H9 (cell line): ENCODE measurements at regions not wholly inside any gene's neighbourhood (a gene's known extent, or its start where the extent isn't known, plus 50 kb on each side); places are given as distances from the start of the nearest gene placed in this dataset.

Experiments
- DNase-seq: peaks from one replicate; pipeline ENCODE4 v3.0.0-alpha.2; 2017
- H2AFZ ChIP-seq: one replicate; pipeline ENCODE4 v1.6.1; 2013; ENCODE audit warnings: mild to moderate bottlenecking, low read length, control low read depth, moderate library complexity
- H2AK5ac ChIP-seq: 2 replicates; pipeline ENCODE4 v1.6.1; 2013; ENCODE audit warnings: low read length, control low read depth, mixed read lengths; ENCODE audit not compliant: insufficient read length
- H2BK120ac ChIP-seq: one replicate; pipeline ENCODE4 v1.6.1; 2013; ENCODE audit warnings: low read depth, mild to moderate bottlenecking, low read length, control low read depth, inconsistent platforms; ENCODE audit not compliant: poor library complexity, severe bottlenecking
- H2BK12ac ChIP-seq: 2 replicates; pipeline ENCODE4 v1.6.1; 2013; ENCODE audit warnings: low read length, control low read depth, mixed read lengths, low read depth; ENCODE audit not compliant: insufficient read length
- H2BK15ac ChIP-seq: 2 replicates; pipeline ENCODE4 v1.6.1; 2013; ENCODE audit warnings: low read depth, low read length, control low read depth
- H2BK20ac ChIP-seq: one replicate; pipeline ENCODE4 v1.6.1; 2013; ENCODE audit warnings: low read depth, mild to moderate bottlenecking, low read length, control low read depth, inconsistent platforms; ENCODE audit not compliant: poor library complexity, severe bottlenecking
- H2BK5ac ChIP-seq: 2 replicates; pipeline ENCODE4 v1.6.1; 2013; ENCODE audit warnings: low read length, control low read depth, mixed read lengths; ENCODE audit not compliant: insufficient read length
- H3K14ac ChIP-seq: 2 replicates; pipeline ENCODE4 v1.6.1; 2013; ENCODE audit warnings: low read length, control low read depth; ENCODE audit not compliant: insufficient read depth
- H3K18ac ChIP-seq: 2 replicates; pipeline ENCODE4 v1.6.1; 2013; ENCODE audit warnings: low read depth, mild to moderate bottlenecking, mixed read lengths, low read length, control low read depth; ENCODE audit not compliant: insufficient read length
- H3K23ac ChIP-seq: 2 replicates; pipeline ENCODE4 v1.6.1; 2013; ENCODE audit warnings: low read length, control low read depth, mixed read lengths, low read depth; ENCODE audit not compliant: insufficient read length
- H3K23me2 ChIP-seq: 2 replicates; pipeline ENCODE4 v1.6.1; 2013; ENCODE audit warnings: low read depth, mild to moderate bottlenecking, mixed read lengths, low read length, control low read depth; ENCODE audit not compliant: insufficient read length, poor library complexity, severe bottlenecking
- H3K27ac ChIP-seq: 2 replicates; pipeline ENCODE4 v1.5.1; 2013; ENCODE audit warnings: low read length, control low read depth, mixed read lengths, low read depth; ENCODE audit not compliant: insufficient read length
- H3K27me3 ChIP-seq: 2 replicates; pipeline ENCODE4 v1.6.1; 2013; ENCODE audit warnings: low read length, control low read depth, inconsistent platforms; ENCODE audit not compliant: insufficient read depth
- H3K4ac ChIP-seq: 2 replicates; pipeline ENCODE4 v1.6.1; 2013; ENCODE audit warnings: low read depth, mild to moderate bottlenecking, control low read depth, inconsistent platforms, low read length, moderate library complexity
- H3K4me1 ChIP-seq: 2 replicates; pipeline ENCODE4 v1.6.1; 2013; ENCODE audit warnings: low read length, control low read depth, inconsistent platforms; ENCODE audit not compliant: insufficient read depth
- H3K4me2 ChIP-seq: 2 replicates; pipeline ENCODE4 v1.6.1; 2013; ENCODE audit warnings: low read length, control low read depth, mixed read lengths; ENCODE audit not compliant: insufficient read length, insufficient read depth
- H3K56ac ChIP-seq: 2 replicates; pipeline ENCODE4 v1.6.1; 2013; ENCODE audit warnings: low read depth, mild to moderate bottlenecking, mixed read lengths, low read length, control low read depth; ENCODE audit not compliant: insufficient read length
- H3K79me1 ChIP-seq: 2 replicates; pipeline ENCODE4 v1.6.1; 2013; ENCODE audit warnings: low read depth, mild to moderate bottlenecking, moderate library complexity, low read length, control low read depth, inconsistent platforms; ENCODE audit not compliant: insufficient read depth, poor library complexity, severe bottlenecking
- H3K79me2 ChIP-seq: 2 replicates; pipeline ENCODE4 v1.6.1; 2013; ENCODE audit warnings: low read length, control low read depth, inconsistent platforms; ENCODE audit not compliant: insufficient read depth
- H3K9ac ChIP-seq: 2 replicates; pipeline ENCODE4 v1.6.1; 2013; ENCODE audit warnings: low read length, control low read depth, mixed read lengths; ENCODE audit not compliant: insufficient read length; ENCODE audit errors: extremely low read depth
- H3K9me3 ChIP-seq: one replicate; pipeline ENCODE4 v1.6.1; 2013; ENCODE audit warnings: low read depth, low read length, inconsistent platforms; ENCODE audit not compliant: control insufficient read depth
- H3T11ph ChIP-seq: one replicate; pipeline ENCODE4 v1.6.1; 2013; ENCODE audit warnings: mild to moderate bottlenecking, low read length, control low read depth, inconsistent platforms
- H4K20me1 ChIP-seq: one replicate; pipeline ENCODE4 v1.6.1; 2013; ENCODE audit not compliant: control insufficient read depth, insufficient read length, insufficient read depth
- H4K5ac ChIP-seq: 2 replicates; pipeline ENCODE4 v1.6.1; 2013; ENCODE audit warnings: low read depth, mild to moderate bottlenecking, mixed read lengths, low read length, control low read depth; ENCODE audit not compliant: insufficient read length
- H4K8ac ChIP-seq: replicated peaks from 2 replicates; pipeline ENCODE4 v1.6.1; 2013; ENCODE audit warnings: low read length, control low read depth, mixed read lengths, low read depth; ENCODE audit not compliant: insufficient read length
- H4K91ac ChIP-seq: 2 replicates; pipeline ENCODE4 v1.6.1; 2013; ENCODE audit warnings: low read depth, mild to moderate bottlenecking, moderate library complexity, mixed read lengths, low read length, control low read depth; ENCODE audit not compliant: insufficient read length
- H3K27ac Mint-ChIP-seq, 3 experiments: 2 replicates in 2 of 3; 3 replicates in 1 of 3; pipeline ENCODE4 v1.8.0; 2020 to 2021; ENCODE audit warnings: mixed read lengths in 3 of 3, mild to moderate bottlenecking in 1 of 3, moderate library complexity in 1 of 3
- H3K27me3 Mint-ChIP-seq: 2 replicates; pipeline ENCODE4 v1.8.0; 2021; ENCODE audit warnings: low read depth, mild to moderate bottlenecking, moderate library complexity, mixed read lengths
- H3K36me3 Mint-ChIP-seq, 3 experiments: 2 replicates in 2 of 3; 3 replicates in 1 of 3; pipeline ENCODE4 v1.8.0; 2020 to 2021; ENCODE audit warnings: low read depth in 3 of 3, mixed read lengths in 3 of 3; ENCODE audit not compliant: insufficient read depth in 1 of 3
- H3K4me1 Mint-ChIP-seq, 2 experiments: 2 replicates each; pipeline ENCODE4 v1.8.0; 2020; ENCODE audit warnings: mixed read lengths in 2 of 2
- H3K4me3 Mint-ChIP-seq, 2 experiments: 2 replicates in 1 of 2; 3 replicates in 1 of 2; pipeline ENCODE4 v1.8.0; 2020 to 2021; ENCODE audit warnings: mild to moderate bottlenecking in 2 of 2, mixed read lengths in 2 of 2, moderate library complexity in 1 of 2
- H3K9me3 Mint-ChIP-seq, 2 experiments: 2 replicates in 1 of 2; 3 replicates in 1 of 2; pipeline ENCODE4 v1.8.0; 2020; ENCODE audit warnings: mild to moderate bottlenecking in 2 of 2, mixed read lengths in 2 of 2, moderate library complexity in 1 of 2
- CTCF ChIP-seq: fragments of 200-600 bp; sonication (generic); conservative IDR thresholded peaks from 3 replicates; pipeline ENCODE4 v1.8.0; 2021; ENCODE audit warnings: antibody characterized with exemption, mild to moderate bottlenecking
- WGBS: extraction: QIAGEN DNeasy Blood & Tissue Kit; methylation state at CpG from one replicate; pipeline ENCODE4 v1.1.7; 2013; ENCODE audit warnings: missing lambda C conversion rate, low lambda C conversion rate, mixed read lengths; ENCODE audit not compliant: insufficient read length; ENCODE audit errors: extremely low coverage; 5-methylcytosine and 5-hydroxymethylcytosine counted together

- no peaks in the 10 kb centered on the region for H3K4me1 ChIP-seq
- no peak overlapping the region for H4K91ac ChIP-seq
- no peaks in the 10 kb centered on the region for H4K20me1 ChIP-seq
- no peaks in the 10 kb centered on the region for H3K79me2 ChIP-seq
- H3K79me1 ChIP-seq: no peaks in the 10 kb centered on the region
- Mint-ChIP-seq H3K36me3 (no peaks in the 10 kb centered on the region), H3K27ac (no peak overlapping the region), H3K9me3 (no peaks in the 10 kb centered on the region), H3K27me3 (peaks cover 20% of the 10 kb centered on the region), H3K4me3 (no peak overlapping the region), H3K4me1 (no peaks in the 10 kb centered on the region)
- H3K4me2 ChIP-seq: no peak overlapping the region
- no peak overlapping the region for H3K9ac ChIP-seq
- H3K27ac ChIP-seq: no peak overlapping the region
- no peak overlapping the region for H2BK20ac ChIP-seq
- H4K8ac ChIP-seq: no peak overlapping the region
- H4K5ac ChIP-seq: no peak overlapping the region
- no peak for TF ChIP-seq CTCF
- no peak for DNase-seq
- H2BK15ac ChIP-seq: no peak overlapping the region
- H3K23me2 ChIP-seq: no peaks in the 10 kb centered on the region
- H3K27me3 ChIP-seq: no peaks in the 10 kb centered on the region
- H3K56ac ChIP-seq: no peak overlapping the region
- no peak overlapping the region for H3K14ac ChIP-seq
- H2BK5ac ChIP-seq: no peak overlapping the region
- no peak overlapping the region for H3K18ac ChIP-seq
- no peak overlapping the region for H2BK12ac ChIP-seq
- no peak overlapping the region for H2AK5ac ChIP-seq
- no CpG with 5 or more reads among the region's 4 CpGs for WGBS
- no peak overlapping the region for H3T11ph ChIP-seq
- H3K9me3 ChIP-seq: no peaks in the 10 kb centered on the region
- no peak overlapping the region for H3K4ac ChIP-seq
- no peak overlapping the region for H3K23ac ChIP-seq
- H2BK120ac ChIP-seq: no peak overlapping the region
- no peak overlapping the region for H2AFZ ChIP-seq
Measured at GRCh38 chr1:14470802-14471201, 127.7 kb upstream of the KAZN start.
